H1 (cell line): ENCODE measurements at regions not wholly inside any gene's neighbourhood (a gene's known extent, or its start where the extent isn't known, plus 50 kb on each side); places are given as distances from the start of the nearest gene placed in this dataset.

Experiments used
- PHF8 ChIP-seq: fragments of 200-600 bp; sonication (generic); conservative IDR thresholded peaks from 2 replicates; pipeline ENCODE4 v1.7.1; 2012; ENCODE audit warnings: low read depth, mild to moderate bottlenecking, inconsistent platforms, low read length, moderate library complexity
- TF ChIP-seq, protein P1 (sequence below): IDR thresholded peaks from 2 replicates; pipeline ENCODE4 v1.6.1; 2012; ENCODE audit warnings: inconsistent platforms

DNA sequence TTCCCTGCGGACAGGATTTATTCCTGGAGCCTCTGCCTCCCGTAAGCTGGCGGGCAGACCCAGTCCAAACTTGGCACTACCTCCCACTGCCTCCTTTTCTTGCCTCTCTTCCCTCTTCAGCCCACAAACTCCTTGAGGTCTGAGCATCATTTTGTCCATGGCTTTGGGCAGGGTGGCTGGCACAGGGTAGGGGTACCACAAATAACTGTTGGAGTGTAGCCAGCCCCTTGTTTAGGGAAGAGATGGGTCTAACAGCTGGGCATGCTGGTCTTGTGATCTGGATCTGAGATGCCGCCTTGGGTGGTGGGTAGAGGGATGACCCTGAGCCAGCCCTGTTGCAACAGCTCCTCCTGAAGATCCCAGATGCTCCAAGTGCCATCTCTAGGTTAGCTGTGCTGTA is 71.4 kb upstream of the CLDN14 start:
- TF ChIP-seq PHF8 = no peak
- TF ChIP-seq, protein P1, sequence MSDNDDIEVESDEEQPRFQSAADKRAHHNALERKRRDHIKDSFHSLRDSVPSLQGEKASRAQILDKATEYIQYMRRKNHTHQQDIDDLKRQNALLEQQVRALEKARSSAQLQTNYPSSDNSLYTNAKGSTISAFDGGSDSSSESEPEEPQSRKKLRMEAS = no peak
